ENCODE measurements at regions not wholly inside any gene's neighbourhood (a gene's known extent, or its start where the extent isn't known, plus 50 kb on each side); places are given as distances from the start of the nearest gene placed in this dataset.

DNA sequence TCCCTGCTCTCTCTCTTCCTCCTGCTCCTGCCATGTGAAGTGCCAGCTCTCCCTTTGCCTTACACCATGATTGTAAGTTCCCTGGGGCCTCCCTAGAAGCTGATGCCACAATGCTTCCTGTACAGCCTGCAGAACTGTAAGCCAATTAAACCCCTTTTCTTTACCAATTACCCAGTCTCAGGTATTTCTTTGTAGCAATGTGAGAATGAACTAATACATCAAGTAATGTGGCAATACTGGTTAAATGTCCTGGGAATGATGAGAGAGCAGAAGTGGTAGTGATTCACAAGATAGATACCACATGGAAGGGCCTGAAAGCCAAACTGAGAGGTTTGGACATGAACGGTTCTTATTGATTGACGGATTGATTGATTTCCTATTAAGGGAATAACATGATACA, 62.6 kb upstream of the IL12B start:
- Histone ChIP-seq H3K4me2 (ENCODE audit: insufficient read depth, low read length) (no peak overlapping the region), H3K27me3 (ENCODE audit: control insufficient read depth in 2 of 2, insufficient read depth in 2 of 2, low read length in 2 of 2) (no peaks in the 10 kb centered on the region), H3K9ac (replicated peaks; ENCODE audit: extremely low read depth, insufficient read depth, low read length) (no peak overlapping the region), H3K27ac (ENCODE audit: insufficient read depth, low read depth, low read length) (no peak overlapping the region), H3K4me3 (replicated peaks in 1 of 3; ENCODE audit: insufficient read depth in 1 of 3, low read depth in 1 of 3, low read length in 3 of 3) (no peak overlapping the region), H3K4me1 (ENCODE audit: control insufficient read depth, extremely low read depth, insufficient read depth, low read length) (no peaks in the 10 kb centered on the region), H3K36me3 (ENCODE audit: control insufficient read depth in 2 of 2, extremely low read depth in 1 of 2, insufficient read depth in 2 of 2, low read length in 2 of 2) (no peaks in the 10 kb centered on the region), H3K9me1 (replicated peaks; ENCODE audit: control insufficient read depth, extremely low read depth, insufficient read depth, low read length) (no peaks in the 10 kb centered on the region), H3K9me3 (replicated peaks; ENCODE audit: control insufficient read depth, insufficient read depth, low read length) (no peaks in the 10 kb centered on the region), H4K20me1 (replicated peaks; ENCODE audit: control insufficient read depth, extremely low read depth, insufficient read depth, low read length) (no peaks in the 10 kb centered on the region), H3K79me2 (ENCODE audit: control insufficient read depth, insufficient read depth, low read length) (no peaks in the 10 kb centered on the region), H2AFZ (ENCODE audit: low read depth, low read length) (no peak overlapping the region)
- dilution Hi-C loops (cut with MboI; ENCODE audit: extremely low pct_ligation_motif_present, low sequenced_read_pairs): no loop called here
- DNase-seq (ENCODE audit: low read depth, low spot score) (no peak), FAIRE-seq (no peak)
- no TSS peak for BruUV-seq (replicated peaks)
- intact Hi-C loops (cut with micrococcal nuclease): no loop called here
- no peak for TF ChIP-seq POLR2A (IDR thresholded peaks at IDR 0.05; ENCODE audit: low read depth, low read length)
- TF ChIP-seq FOS (IDR thresholded peaks at IDR 0.05; ENCODE audit: borderline replicate concordance, insufficient read depth, low read length): no peak
- TF ChIP-seq EZH2 (IDR thresholded peaks at IDR 0.05; ENCODE audit: borderline replicate concordance, low read depth, low read length, severe bottlenecking): no peak
- TF ChIP-seq JUN (IDR thresholded peaks at IDR 0.05; ENCODE audit: borderline replicate concordance, insufficient read depth, insufficient read length, low read depth): no peak
- TF ChIP-seq MYC (IDR thresholded peaks at IDR 0.05; ENCODE audit: low read depth, low read length): no peak
- no peak for TF ChIP-seq POLR2AphosphoS5 (IDR thresholded peaks at IDR 0.05; ENCODE audit: insufficient read depth, low read depth, low read length)
- no peak for TF ChIP-seq GATA2 (IDR thresholded peaks at IDR 0.05; ENCODE audit: insufficient read depth, insufficient read length, low read depth, low read length)
- TF ChIP-seq, protein P1, sequence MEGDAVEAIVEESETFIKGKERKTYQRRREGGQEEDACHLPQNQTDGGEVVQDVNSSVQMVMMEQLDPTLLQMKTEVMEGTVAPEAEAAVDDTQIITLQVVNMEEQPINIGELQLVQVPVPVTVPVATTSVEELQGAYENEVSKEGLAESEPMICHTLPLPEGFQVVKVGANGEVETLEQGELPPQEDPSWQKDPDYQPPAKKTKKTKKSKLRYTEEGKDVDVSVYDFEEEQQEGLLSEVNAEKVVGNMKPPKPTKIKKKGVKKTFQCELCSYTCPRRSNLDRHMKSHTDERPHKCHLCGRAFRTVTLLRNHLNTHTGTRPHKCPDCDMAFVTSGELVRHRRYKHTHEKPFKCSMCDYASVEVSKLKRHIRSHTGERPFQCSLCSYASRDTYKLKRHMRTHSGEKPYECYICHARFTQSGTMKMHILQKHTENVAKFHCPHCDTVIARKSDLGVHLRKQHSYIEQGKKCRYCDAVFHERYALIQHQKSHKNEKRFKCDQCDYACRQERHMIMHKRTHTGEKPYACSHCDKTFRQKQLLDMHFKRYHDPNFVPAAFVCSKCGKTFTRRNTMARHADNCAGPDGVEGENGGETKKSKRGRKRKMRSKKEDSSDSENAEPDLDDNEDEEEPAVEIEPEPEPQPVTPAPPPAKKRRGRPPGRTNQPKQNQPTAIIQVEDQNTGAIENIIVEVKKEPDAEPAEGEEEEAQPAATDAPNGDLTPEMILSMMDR (IDR thresholded peaks at IDR 0.05; ENCODE audit: extremely low read depth in 1 of 2, insufficient read depth in 1 of 2, low read depth in 1 of 2, low read length in 2 of 2): no peak
- TF ChIP-seq, protein P2, sequence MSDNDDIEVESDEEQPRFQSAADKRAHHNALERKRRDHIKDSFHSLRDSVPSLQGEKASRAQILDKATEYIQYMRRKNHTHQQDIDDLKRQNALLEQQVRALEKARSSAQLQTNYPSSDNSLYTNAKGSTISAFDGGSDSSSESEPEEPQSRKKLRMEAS (IDR thresholded peaks at IDR 0.05; ENCODE audit: insufficient read depth, insufficient read length): no peak
- ChIA-PET POLR2A (no interaction called here), CTCF (no interaction called here)
